Loucy (cell line): ENCODE measurements at regions not wholly inside any gene's neighbourhood (a gene's known extent, or its start where the extent isn't known, plus 50 kb on each side); places are given as distances from the start of the nearest gene placed in this dataset.
"Not testable (repeated sequence)": the region's sequence is repeated elsewhere in the genome, so short reads cannot be mapped to it uniquely, and the experiment has no call there.

Source experiments
- CTCF ChIP-seq: fragments of 200-600 bp; sonication (generic); conservative IDR thresholded peaks from 2 replicates; pipeline ENCODE4 v1.5.1; 2014; ENCODE audit warnings: mild to moderate bottlenecking, antibody characterized with exemption, low read length
- EZH2phosphoT487 ChIP-seq: fragments of 200-600 bp; IDR thresholded peaks from 2 replicates; pipeline ENCODE4 v1.6.1; 2018; ENCODE audit warnings: antibody characterized with exemption, mild to moderate bottlenecking, moderate library complexity, borderline replicate concordance

- TF ChIP-seq EZH2phosphoT487, CTCF: not testable (repeated sequence)
Measured at GRCh38 chr21:9046870-9047269, 1474.5 kb upstream of the TPTE start.
